HepG2 (cell line): ENCODE measurements at regions not wholly inside any gene's neighbourhood (a gene's known extent, or its start where the extent isn't known, plus 50 kb on each side); places are given as distances from the start of the nearest gene placed in this dataset.

Experiments
- CTCF ChIP-seq: sonication (generic); formaldehyde crosslinking; IDR thresholded peaks from 2 replicates; pipeline ENCODE4 v1.5.0; 2020; ENCODE audit warnings: mild to moderate bottlenecking, missing genetic modification reagents, moderate library complexity
- MTA1 ChIP-seq: sonication (generic); formaldehyde crosslinking; IDR thresholded peaks from 2 replicates; pipeline ENCODE4 v1.4.0; 2020; ENCODE audit warnings: missing genetic modification reagents, mild to moderate bottlenecking, borderline replicate concordance
- RNF2 ChIP-seq: fragments of 450-650 bp; conservative IDR thresholded peaks from 2 replicates; pipeline ENCODE4 v1.6.1; 2016; ENCODE audit warnings: low read depth
- THYN1 ChIP-seq: sonication (generic); formaldehyde crosslinking; IDR thresholded peaks from 2 replicates; pipeline ENCODE4 v1.8.1; 2023; ENCODE audit warnings: low read depth, mild to moderate bottlenecking, moderate library complexity, missing genetic modification reagents, borderline replicate concordance
- USF2 ChIP-seq, 2 experiments: sonication (generic) in 1 of 2; formaldehyde crosslinking in 1 of 2; IDR thresholded peaks; 2 replicates each; pipeline versions ENCODE4 v1.5.1 to v1.6.1; 2011 to 2020; ENCODE audit warnings: borderline replicate concordance in 1 of 2, low read depth in 1 of 2, low read length in 1 of 2, mild to moderate bottlenecking in 1 of 2, missing genetic modification reagents in 1 of 2, moderate library complexity in 1 of 2
- ZFP36 ChIP-seq: fragments of 150-350 bp; IDR thresholded peaks from 2 replicates; pipeline ENCODE4 v1.6.1; 2018; ENCODE audit warnings: borderline replicate concordance, low read length, low read depth; ENCODE audit not compliant: partially characterized antibody
- TF ChIP-seq, protein P1 (sequence below): sonication (generic); formaldehyde crosslinking; IDR thresholded peaks from 2 replicates; pipeline ENCODE4 v1.4.0; 2020; ENCODE audit warnings: mild to moderate bottlenecking, missing genetic modification reagents

DNA sequence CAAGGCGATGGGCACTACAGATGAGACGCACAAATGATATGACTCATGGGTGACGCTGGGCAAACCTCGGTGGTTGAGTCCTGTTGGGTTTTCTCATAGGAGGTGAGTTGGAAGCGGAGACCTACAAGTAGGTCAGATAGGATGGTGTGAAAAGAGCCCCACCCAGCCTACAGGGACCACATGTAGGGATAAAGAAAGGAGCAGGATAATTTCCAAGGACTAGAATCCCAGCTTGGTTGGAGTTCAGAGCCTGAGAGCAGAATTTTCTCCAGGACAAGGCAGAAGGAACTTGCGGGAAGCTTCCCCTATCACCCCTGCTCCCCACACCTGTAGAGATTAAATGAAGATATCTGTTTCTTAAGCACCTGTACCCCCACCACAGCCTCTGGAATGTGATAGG, 489.7 kb upstream of the CDH4 start:
- no peak for TF ChIP-seq MTA1 (CRISPR knock-in tag)
- TF ChIP-seq, protein P1, sequence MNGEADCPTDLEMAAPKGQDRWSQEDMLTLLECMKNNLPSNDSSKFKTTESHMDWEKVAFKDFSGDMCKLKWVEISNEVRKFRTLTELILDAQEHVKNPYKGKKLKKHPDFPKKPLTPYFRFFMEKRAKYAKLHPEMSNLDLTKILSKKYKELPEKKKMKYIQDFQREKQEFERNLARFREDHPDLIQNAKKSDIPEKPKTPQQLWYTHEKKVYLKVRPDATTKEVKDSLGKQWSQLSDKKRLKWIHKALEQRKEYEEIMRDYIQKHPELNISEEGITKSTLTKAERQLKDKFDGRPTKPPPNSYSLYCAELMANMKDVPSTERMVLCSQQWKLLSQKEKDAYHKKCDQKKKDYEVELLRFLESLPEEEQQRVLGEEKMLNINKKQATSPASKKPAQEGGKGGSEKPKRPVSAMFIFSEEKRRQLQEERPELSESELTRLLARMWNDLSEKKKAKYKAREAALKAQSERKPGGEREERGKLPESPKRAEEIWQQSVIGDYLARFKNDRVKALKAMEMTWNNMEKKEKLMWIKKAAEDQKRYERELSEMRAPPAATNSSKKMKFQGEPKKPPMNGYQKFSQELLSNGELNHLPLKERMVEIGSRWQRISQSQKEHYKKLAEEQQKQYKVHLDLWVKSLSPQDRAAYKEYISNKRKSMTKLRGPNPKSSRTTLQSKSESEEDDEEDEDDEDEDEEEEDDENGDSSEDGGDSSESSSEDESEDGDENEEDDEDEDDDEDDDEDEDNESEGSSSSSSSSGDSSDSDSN (CRISPR knock-in tag) = no peak
- TF ChIP-seq RNF2 = no peak
- TF ChIP-seq USF2 (IDR thresholded peaks at IDR 0.05; ENCODE audit: low read depth, low read length) = no peak
- TF ChIP-seq USF2 (CRISPR knock-in tag; IDR thresholded peaks at IDR 0.05; ENCODE audit: borderline replicate concordance) = no peak
- no peak for TF ChIP-seq CTCF (CRISPR knock-in tag)
- TF ChIP-seq ZFP36 = no peak
- no peak for TF ChIP-seq THYN1 (CRISPR knock-in tag)
